Posterior cingulate gyrus (tissue), 11 donors: ENCODE measurements at regions not wholly inside any gene's neighbourhood (a gene's known extent, or its start where the extent isn't known, plus 50 kb on each side); places are given as distances from the start of the nearest gene placed in this dataset.
"Not testable (repeated sequence)": the region's sequence is repeated elsewhere in the genome, so short reads cannot be mapped to it uniquely, and the experiment has no call there.

Source experiments
- DNase-seq, 10 donors: peaks; one replicate each; pipeline versions ENCODE4 v3.0.0 to v3.0.0-alpha.2; 2020 to 2021; ENCODE audit warnings: mixed read lengths in 3 of 10
- intact Hi-C: fragments of 100-400 bp; cut with DNase I; formaldehyde crosslinking; loops from one replicate; pipeline ENCODE4 v1.15.1; 2023

GRCh38 chr7:29619111-29619510, 55.5 kb downstream of the PRR15 start:
- intact Hi-C loops, result no loop called here
- no peak for DNase-seq

GRCh38 chr7:29619848-29620555, 56.4 kb downstream of the PRR15 start:
- no peak for DNase-seq
- intact Hi-C loops, result no loop called here

- intact Hi-C loops, result no loop called here
- no peak for DNase-seq
These were observed 56.9 kb downstream of the PRR15 start for GRCh38 chr7:29620556-29620930.

- intact Hi-C loops, result no loop called here
These were observed 59.0 kb downstream of the PRR15 start for GRCh38 chr7:29622335-29623265.

DNA sequence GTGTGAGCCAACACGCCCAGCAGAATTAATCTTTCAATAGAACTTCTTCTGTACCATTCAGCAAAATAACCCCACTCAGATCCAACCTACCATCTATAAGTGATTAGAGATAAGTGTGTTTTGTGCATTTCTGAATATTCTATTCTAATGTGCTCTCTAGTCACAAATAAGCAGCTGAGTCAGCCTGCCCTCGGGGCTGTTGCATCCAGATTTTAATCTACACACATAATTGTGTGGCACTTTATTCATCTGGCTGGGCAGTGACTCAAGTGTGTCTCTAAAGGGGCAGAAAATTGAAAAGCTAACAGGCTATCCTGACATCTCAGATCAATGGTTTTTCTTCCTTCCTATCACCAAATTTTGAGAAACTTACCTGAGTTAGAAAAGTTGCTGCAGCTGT, 60.3 kb downstream of the PRR15 start:
- DNase-seq, result no peak
- intact Hi-C loops, result no loop called here

More at GRCh38 chr7:29622335-29623265, 59.0 kb downstream of the PRR15 start:
- DNase-seq, result no peak

DNA sequence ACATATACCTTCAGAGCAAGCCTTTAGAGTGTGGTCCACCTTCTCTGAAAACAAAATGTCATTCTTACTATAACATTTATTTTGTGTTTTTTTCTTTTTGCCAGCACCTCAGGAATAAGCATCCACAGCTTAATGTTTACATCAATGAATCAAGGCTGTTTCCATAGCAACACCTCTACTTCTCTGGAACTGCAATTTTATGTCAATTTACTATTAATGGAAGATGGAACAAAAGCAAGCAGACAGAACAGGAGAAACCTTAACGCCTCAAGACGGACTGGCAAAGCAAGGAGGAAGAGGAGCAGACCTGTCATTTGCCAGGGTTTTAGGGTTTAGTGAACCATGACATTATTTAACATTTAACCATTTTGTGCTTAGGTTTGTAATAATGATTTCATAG, 63.1 kb downstream of the PRR15 start:
- DNase-seq, result no peak
- intact Hi-C loops, result no loop called here

- DNase-seq, result no peak
- intact Hi-C loops, result no loop called here
These were observed 64.0 kb downstream of the PRR15 start for GRCh38 chr7:29627631-29628030.

DNA sequence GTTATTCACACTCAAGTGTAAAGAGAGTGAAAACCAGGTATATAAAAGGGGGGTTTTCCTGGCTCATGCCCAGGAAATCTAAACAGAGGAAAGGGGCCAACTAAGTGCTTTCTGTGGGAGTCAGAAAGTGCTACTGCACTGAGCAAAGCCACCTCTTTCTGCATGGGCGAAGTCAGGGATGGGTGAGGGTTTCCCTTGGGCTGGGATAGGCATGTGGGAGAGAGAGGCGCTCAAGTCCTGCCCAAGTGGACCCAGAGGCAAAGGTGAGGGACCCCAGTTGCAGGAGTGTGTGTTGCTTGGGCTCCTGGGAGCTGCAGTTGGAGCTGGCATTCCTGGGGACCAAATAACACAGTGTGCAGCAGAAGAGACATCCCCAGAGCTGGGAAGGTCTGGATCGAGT, 65.9 kb downstream of the PRR15 start:
- intact Hi-C loops, result no loop called here

DNA sequence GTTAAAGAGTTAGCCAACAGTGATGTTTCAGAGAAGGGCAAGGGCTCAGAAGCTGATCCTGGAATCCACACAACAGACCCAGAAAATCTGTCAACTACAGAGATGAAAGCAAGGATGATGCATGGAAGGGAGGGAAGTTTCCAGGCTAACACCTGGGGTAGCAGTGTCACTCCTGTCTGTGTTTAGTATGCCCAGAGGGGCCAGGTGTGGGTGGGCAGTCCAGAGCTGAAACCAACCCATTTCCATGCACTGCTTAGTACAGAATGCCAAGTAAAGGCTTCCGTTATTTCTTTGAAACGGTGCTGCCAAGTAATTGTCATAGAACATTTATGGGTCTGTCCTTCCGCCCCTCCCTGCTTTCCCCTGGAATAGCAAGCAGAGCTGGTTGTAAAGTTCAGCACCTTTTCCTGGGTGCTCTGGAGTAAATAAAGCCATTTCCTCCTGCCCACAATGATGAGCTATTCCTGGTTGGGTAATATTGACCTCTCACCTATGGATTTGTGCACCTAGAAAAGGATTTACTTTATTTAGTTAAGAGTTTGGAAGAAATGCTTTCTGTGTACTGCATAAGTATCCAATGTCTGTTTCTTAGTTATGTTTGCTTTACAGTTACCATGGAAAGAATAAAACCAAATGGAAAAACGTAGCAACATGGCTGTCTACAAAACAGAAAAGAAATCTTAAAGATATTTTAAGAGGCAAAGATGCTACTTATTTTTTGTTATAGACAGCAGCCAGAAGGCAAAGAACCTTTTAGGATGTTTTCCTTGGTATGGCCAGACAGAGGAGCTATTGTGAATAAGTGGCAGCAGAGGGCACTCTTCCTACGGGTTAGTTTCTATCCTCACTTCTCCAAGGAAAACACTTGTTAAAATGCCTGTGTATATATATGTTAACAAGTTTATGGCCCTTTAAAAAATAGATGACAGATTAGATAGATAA, 71.7 kb downstream of the PRR15 start:
- DNase-seq, intact Hi-C loops: not testable (repeated sequence)

More for the DNA sequence above, 65.9 kb downstream of the PRR15 start:
- DNase-seq, result no peak

GRCh38 chr7:29636009-29636351, 72.3 kb downstream of the PRR15 start:
- no peak for DNase-seq
- intact Hi-C loops, result no loop called here

GRCh38 chr7:29637374-29637773, 73.7 kb downstream of the PRR15 start:
- intact Hi-C loops, result no loop called here

DNA sequence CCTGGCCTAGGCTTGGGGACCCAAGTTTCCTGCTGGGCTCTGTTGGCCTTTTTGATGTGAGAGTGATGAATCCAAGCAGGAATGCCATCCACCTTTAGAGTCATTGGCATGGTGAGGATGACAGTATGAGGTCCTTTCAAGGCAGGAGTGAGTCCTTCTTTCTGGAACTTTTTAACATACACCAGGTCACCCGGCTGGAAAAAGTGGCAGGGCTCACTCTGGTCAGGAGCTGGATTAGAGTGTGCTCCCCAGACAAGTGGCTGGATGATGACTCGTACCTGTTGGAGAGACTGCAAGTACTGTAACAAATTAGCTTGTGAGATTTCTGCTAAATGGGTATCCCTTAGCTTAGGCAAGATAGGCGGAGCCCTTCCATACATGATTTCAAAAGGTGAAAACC, 75.2 kb downstream of the PRR15 start:
- intact Hi-C loops, DNase-seq: not testable (repeated sequence)

More at GRCh38 chr7:29637374-29637773, 73.7 kb downstream of the PRR15 start:
- DNase-seq, result no peak

GRCh38 chr7:29639386-29639785, 75.8 kb downstream of the PRR15 start:
- intact Hi-C loops, result no loop called here
- no peak for DNase-seq

- no peak for DNase-seq
- intact Hi-C loops, result no loop called here
These were observed 76.4 kb downstream of the PRR15 start for GRCh38 chr7:29639886-29640595.

DNA sequence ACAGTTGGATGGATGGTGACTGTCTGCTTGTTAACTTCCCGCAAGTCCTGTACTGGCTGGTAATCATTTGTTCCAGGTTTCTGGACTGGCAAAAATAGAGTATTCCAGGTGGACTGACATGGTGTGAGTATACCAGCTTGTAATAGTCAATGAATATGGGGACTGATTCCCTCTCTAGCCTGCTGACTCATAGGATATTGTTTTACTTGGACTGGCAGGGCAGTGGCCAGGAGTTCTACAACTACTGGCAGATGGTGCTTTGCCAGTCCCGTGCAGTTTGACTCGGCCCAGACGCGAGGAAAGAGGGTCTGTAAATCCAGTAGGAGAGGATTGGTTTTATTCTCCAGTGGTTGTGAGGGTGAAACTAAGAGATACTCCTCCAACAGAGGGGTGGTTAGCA, 78.0 kb downstream of the PRR15 start:
- intact Hi-C loops, result no loop called here

GRCh38 chr7:29642494-29643155, 79.0 kb downstream of the PRR15 start:
- intact Hi-C loops, result no loop called here
- DNase-seq, result no peak

More for the DNA sequence above, 78.0 kb downstream of the PRR15 start:
- no peak for DNase-seq

GRCh38 chr7:29646116-29646515, 82.5 kb downstream of the PRR15 start:
- intact Hi-C loops, DNase-seq: not testable (repeated sequence)

DNA sequence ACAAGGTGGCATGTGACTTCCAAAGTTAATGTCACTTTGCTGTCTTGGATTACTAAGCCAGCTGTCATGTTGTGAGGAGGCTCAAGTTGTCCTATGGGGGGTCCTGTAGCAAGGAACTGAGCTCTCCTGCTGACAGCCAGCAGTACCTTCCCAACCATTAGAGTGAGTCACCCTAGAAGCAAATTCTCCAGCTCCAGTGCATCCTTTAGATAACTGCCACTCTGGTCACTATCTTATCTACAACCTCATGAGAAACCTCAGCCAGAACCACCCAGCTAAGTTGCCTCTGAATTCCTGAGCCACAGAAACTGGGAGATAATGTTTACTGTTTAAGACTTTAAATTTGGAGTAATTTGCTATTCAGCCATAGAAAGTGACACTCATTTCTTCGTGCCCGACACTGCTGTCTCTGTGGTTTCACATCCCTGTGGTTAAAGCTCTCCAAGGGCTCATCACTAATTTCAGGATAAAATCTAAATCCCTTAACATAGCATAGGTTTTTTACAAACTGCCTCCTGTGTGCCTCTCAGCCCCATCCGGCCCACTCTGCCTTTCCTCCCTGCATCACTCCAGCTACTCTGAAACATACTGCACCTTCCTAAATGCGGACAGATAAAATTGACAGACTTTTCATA, 83.5 kb downstream of the PRR15 start:
- no peak for DNase-seq

GRCh38 chr7:29647691-29648210, 84.1 kb downstream of the PRR15 start:
- DNase-seq, intact Hi-C loops: not testable (repeated sequence)

More for the DNA sequence above, 83.5 kb downstream of the PRR15 start:
- intact Hi-C loops, result no loop called here
